ENCODE measurements at regions not wholly inside any gene's neighbourhood (a gene's known extent, or its start where the extent isn't known, plus 50 kb on each side); places are given as distances from the start of the nearest gene placed in this dataset.

DNA sequence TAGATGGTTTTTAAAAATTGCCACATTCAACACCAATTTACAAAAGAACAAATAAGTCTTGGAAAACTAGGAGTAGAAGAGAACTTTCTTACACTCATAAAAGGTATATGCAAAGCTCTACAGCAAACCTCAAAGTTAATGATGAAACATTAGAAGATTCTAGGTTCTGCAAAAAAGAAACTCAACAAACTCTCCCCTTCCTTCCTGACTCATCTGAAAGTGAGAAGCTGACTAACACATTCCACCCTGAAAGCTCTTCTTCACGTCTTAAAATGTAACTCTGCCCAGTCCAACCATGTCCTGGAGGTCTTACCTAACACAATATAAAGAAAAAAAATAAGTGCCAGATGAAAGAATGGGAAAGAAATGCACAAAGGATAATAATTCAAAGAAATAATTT, 218.9 kb upstream of the ISX start:
- dilution Hi-C loops (cut with MboI; ENCODE audit: extremely low pct_ligation_motif_present, low sequenced_read_pairs) = no loop called here

More for the DNA sequence above, 218.9 kb upstream of the ISX start:
- Histone ChIP-seq H3K9me1 (replicated peaks; ENCODE audit: control insufficient read depth, extremely low read depth, insufficient read depth, low read length) (no peaks in the 10 kb centered on the region), H3K9me3 (replicated peaks; ENCODE audit: control insufficient read depth, insufficient read depth, low read length) (peaks cover 1% of the 10 kb centered on the region), H4K20me1 (replicated peaks; ENCODE audit: control insufficient read depth, extremely low read depth, insufficient read depth, low read length) (no peaks in the 10 kb centered on the region), H3K27me3 (ENCODE audit: control insufficient read depth in 2 of 2, insufficient read depth in 2 of 2, low read length in 2 of 2) (no peaks in the 10 kb centered on the region), H3K36me3 (ENCODE audit: control insufficient read depth in 2 of 2, extremely low read depth in 1 of 2, insufficient read depth in 2 of 2, low read length in 2 of 2) (no peaks in the 10 kb centered on the region), H3K4me2 (ENCODE audit: insufficient read depth, low read length) (no peak overlapping the region), H3K4me1 (ENCODE audit: control insufficient read depth, extremely low read depth, insufficient read depth, low read length) (no peaks in the 10 kb centered on the region), H3K27ac (ENCODE audit: insufficient read depth, low read depth, low read length) (no peak overlapping the region), H3K79me2 (ENCODE audit: control insufficient read depth, insufficient read depth, low read length) (no peaks in the 10 kb centered on the region), H3K4me3 (replicated peaks in 1 of 3; ENCODE audit: insufficient read depth in 1 of 3, low read depth in 1 of 3, low read length in 3 of 3) (no peak overlapping the region), H2AFZ (ENCODE audit: low read depth, low read length) (no peak overlapping the region), H3K9ac (replicated peaks; ENCODE audit: extremely low read depth, insufficient read depth, low read length) (no peak overlapping the region)
- TF ChIP-seq EZH2 (IDR thresholded peaks at IDR 0.05; ENCODE audit: borderline replicate concordance, low read depth, low read length, severe bottlenecking) (no peak), JUN (IDR thresholded peaks at IDR 0.05; ENCODE audit: borderline replicate concordance, insufficient read depth, insufficient read length, low read depth) (no peak), POLR2A (IDR thresholded peaks at IDR 0.05; ENCODE audit: low read depth, low read length) (no peak), GATA2 (IDR thresholded peaks at IDR 0.05; ENCODE audit: insufficient read depth, insufficient read length, low read depth, low read length) (no peak), MYC (IDR thresholded peaks at IDR 0.05; ENCODE audit: low read depth, low read length) (no peak), POLR2AphosphoS5 (IDR thresholded peaks at IDR 0.05; ENCODE audit: insufficient read depth, low read depth, low read length) (no peak), FOS (IDR thresholded peaks at IDR 0.05; ENCODE audit: borderline replicate concordance, insufficient read depth, low read length) (no peak)
- TF ChIP-seq, protein P1, sequence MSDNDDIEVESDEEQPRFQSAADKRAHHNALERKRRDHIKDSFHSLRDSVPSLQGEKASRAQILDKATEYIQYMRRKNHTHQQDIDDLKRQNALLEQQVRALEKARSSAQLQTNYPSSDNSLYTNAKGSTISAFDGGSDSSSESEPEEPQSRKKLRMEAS (IDR thresholded peaks at IDR 0.05; ENCODE audit: insufficient read depth, insufficient read length) = no peak
- TF ChIP-seq, protein P2, sequence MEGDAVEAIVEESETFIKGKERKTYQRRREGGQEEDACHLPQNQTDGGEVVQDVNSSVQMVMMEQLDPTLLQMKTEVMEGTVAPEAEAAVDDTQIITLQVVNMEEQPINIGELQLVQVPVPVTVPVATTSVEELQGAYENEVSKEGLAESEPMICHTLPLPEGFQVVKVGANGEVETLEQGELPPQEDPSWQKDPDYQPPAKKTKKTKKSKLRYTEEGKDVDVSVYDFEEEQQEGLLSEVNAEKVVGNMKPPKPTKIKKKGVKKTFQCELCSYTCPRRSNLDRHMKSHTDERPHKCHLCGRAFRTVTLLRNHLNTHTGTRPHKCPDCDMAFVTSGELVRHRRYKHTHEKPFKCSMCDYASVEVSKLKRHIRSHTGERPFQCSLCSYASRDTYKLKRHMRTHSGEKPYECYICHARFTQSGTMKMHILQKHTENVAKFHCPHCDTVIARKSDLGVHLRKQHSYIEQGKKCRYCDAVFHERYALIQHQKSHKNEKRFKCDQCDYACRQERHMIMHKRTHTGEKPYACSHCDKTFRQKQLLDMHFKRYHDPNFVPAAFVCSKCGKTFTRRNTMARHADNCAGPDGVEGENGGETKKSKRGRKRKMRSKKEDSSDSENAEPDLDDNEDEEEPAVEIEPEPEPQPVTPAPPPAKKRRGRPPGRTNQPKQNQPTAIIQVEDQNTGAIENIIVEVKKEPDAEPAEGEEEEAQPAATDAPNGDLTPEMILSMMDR (IDR thresholded peaks at IDR 0.05; ENCODE audit: extremely low read depth in 1 of 2, insufficient read depth in 1 of 2, low read depth in 1 of 2, low read length in 2 of 2) = no peak
- ChIA-PET POLR2A (no interaction called here), CTCF (no interaction called here)
- DNase-seq (ENCODE audit: low read depth, low spot score) = no peak
- FAIRE-seq = no peak
- intact Hi-C loops (cut with micrococcal nuclease) = no loop called here
- BruUV-seq (replicated peaks) = no TSS peak

Measured in endothelial cell of umbilical vein (primary cell).